ENCODE measurements at regions not wholly inside any gene's neighbourhood (a gene's known extent, or its start where the extent isn't known, plus 50 kb on each side); places are given as distances from the start of the nearest gene placed in this dataset.

GRCh38 chr3:177818712-177819240, 621.5 kb upstream of the TBL1XR1 start:
- no peak for DNase-seq (ENCODE audit: low read depth)

GRCh38 chr3:177820683-177821316, 623.5 kb upstream of the TBL1XR1 start:
- DNase-seq (ENCODE audit: low read depth) = no peak

- DNase-seq (ENCODE audit: low read depth) = no peak
These were observed 625.4 kb upstream of the TBL1XR1 start for GRCh38 chr3:177822681-177823096.

GRCh38 chr3:177823701-177824189, 626.5 kb upstream of the TBL1XR1 start:
- no peak for DNase-seq (ENCODE audit: low read depth)

GRCh38 chr3:177824190-177824786, 627.0 kb upstream of the TBL1XR1 start:
- no peak for DNase-seq (ENCODE audit: low read depth)

- DNase-seq (ENCODE audit: low read depth) = no peak
These were observed 627.6 kb upstream of the TBL1XR1 start for GRCh38 chr3:177824841-177825240.

- no peak for DNase-seq (ENCODE audit: low read depth)
These were observed 629.0 kb upstream of the TBL1XR1 start for GRCh38 chr3:177826253-177826652.

GRCh38 chr3:177827511-177828207, 630.4 kb upstream of the TBL1XR1 start:
- no peak for DNase-seq (ENCODE audit: low read depth)

GRCh38 chr3:177828208-177828565, 630.9 kb upstream of the TBL1XR1 start:
- no peak for DNase-seq (ENCODE audit: low read depth)

- peak; percentile 98 for DNase-seq (ENCODE audit: low read depth)
These were observed 633.1 kb upstream of the TBL1XR1 start for GRCh38 chr3:177830411-177830849.

- DNase-seq (ENCODE audit: low read depth) = no peak
These were observed 634.1 kb upstream of the TBL1XR1 start for GRCh38 chr3:177831361-177831760.

- DNase-seq (ENCODE audit: low read depth) = no peak
These were observed 635.6 kb upstream of the TBL1XR1 start for GRCh38 chr3:177832880-177833279.

- no peak for DNase-seq (ENCODE audit: low read depth)
These were observed 636.0 kb upstream of the TBL1XR1 start for GRCh38 chr3:177833332-177833731.

- peak; percentile 89 for DNase-seq (ENCODE audit: low read depth)
These were observed 637.7 kb upstream of the TBL1XR1 start for GRCh38 chr3:177835008-177835407.

GRCh38 chr3:177835917-177836316, 638.6 kb upstream of the TBL1XR1 start:
- peak; percentile 81 for DNase-seq (ENCODE audit: low read depth)

- no peak for DNase-seq (ENCODE audit: low read depth)
These were observed 639.4 kb upstream of the TBL1XR1 start for GRCh38 chr3:177836671-177837070.

- no peak for DNase-seq (ENCODE audit: low read depth)
These were observed 640.8 kb upstream of the TBL1XR1 start for GRCh38 chr3:177837951-177838655.

GRCh38 chr3:177838766-177839350, 641.6 kb upstream of the TBL1XR1 start:
- no peak for DNase-seq (ENCODE audit: low read depth)

- no peak for DNase-seq (ENCODE audit: low read depth)
These were observed 645.0 kb upstream of the TBL1XR1 start for GRCh38 chr3:177842302-177842701.

GRCh38 chr3:177842743-177843734, 645.8 kb upstream of the TBL1XR1 start:
- DNase-seq (ENCODE audit: low read depth) = no peak

Measured in GM04503 (cell line).